Central memory CD8-positive, alpha-beta T cell (primary cell): ENCODE measurements at regions not wholly inside any gene's neighbourhood (a gene's known extent, or its start where the extent isn't known, plus 50 kb on each side); places are given as distances from the start of the nearest gene placed in this dataset.
"Not testable (repeated sequence)": the region's sequence is repeated elsewhere in the genome, so short reads cannot be mapped to it uniquely, and the experiment has no call there.

ENCODE experiments used
- ATAC-seq: fragments of 150-1000 bp; cut with Tn5 transposase; replicated peaks from 2 replicates; pipeline ENCODE4 v1.10.0; 2022; ENCODE audit warnings: mild to moderate bottlenecking, moderate FRiP score, moderate number of reproducible peaks; ENCODE audit not compliant: poor library complexity, severe bottlenecking; ENCODE audit errors: extremely low read depth
- DNase-seq, 2 donors: peaks; one replicate each; pipeline ENCODE4 v3.0.0; 2021; ENCODE audit warnings: low spot score in 2 of 2
- H3K27ac Mint-ChIP-seq: one replicate; pipeline ENCODE4 v1.8.0; 2022; ENCODE audit warnings: low read depth, mild to moderate bottlenecking, moderate library complexity, mixed read lengths
- H3K27me3 Mint-ChIP-seq: one replicate; pipeline ENCODE4 v1.8.0; 2022; ENCODE audit warnings: mixed read lengths
- H3K36me3 Mint-ChIP-seq: one replicate; pipeline ENCODE4 v1.8.0; 2022; ENCODE audit warnings: mild to moderate bottlenecking, moderate library complexity, mixed read lengths; ENCODE audit not compliant: insufficient read depth
- H3K4me1 Mint-ChIP-seq: one replicate; pipeline ENCODE4 v1.8.0; 2022; ENCODE audit warnings: mixed read lengths
- H3K4me3 Mint-ChIP-seq: one replicate; pipeline ENCODE4 v1.8.0; 2022; ENCODE audit warnings: mild to moderate bottlenecking, moderate library complexity, mixed read lengths
- H3K9me3 Mint-ChIP-seq: one replicate; pipeline ENCODE4 v1.8.0; 2022; ENCODE audit warnings: mixed read lengths

DNA sequence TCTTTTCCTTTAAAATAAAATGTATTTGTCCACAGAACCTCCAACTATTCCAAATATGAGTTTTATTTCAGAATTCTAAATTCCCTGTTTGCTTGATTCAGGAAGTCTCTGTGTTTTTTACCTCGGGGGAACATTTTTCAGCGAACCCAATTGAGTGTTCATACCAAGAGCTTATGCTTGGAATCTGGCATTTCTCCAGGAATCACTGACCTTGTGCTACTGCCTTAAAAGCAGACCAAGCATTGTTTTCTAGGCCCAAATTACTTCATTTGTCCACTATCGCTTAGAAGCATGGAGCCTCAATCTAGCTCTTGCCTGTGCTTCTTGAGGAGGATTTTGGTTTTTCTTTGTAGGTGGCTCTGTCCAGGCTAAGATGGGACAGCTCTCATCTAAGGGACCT lies 59.4 kb downstream of the EBLN1 start:
- no peak overlapping the region for H3K27ac Mint-ChIP-seq
- H3K4me3 Mint-ChIP-seq: no peak overlapping the region
- no peaks in the 10 kb centered on the region for H3K9me3 Mint-ChIP-seq
- no peak for ATAC-seq
- no peak for DNase-seq
- no peaks in the 10 kb centered on the region for H3K36me3 Mint-ChIP-seq
- peaks cover 24% of the 10 kb centered on the region for H3K27me3 Mint-ChIP-seq
- H3K4me1 Mint-ChIP-seq: peaks cover 7% of the 10 kb centered on the region

DNA sequence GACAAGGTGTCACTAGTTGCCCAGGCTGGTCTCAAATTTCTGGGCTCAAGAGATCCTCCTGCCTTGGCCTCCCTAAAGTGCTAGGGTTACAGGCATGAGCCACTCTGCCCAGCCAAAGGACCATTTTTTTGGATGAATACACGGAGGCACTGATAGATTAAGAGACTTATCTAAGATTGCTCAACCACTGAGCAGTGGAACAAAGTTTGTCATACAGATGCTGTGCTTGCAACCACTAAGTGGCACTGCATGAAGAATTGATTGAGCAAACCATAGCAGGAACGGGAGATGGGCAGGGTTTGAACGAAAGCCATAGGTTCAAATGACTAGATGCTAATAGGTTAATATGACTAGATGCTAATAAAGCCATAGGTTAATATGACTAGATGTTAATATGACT lies 61.1 kb downstream of the EBLN1 start:
- Mint-ChIP-seq H3K36me3 (no peaks in the 10 kb centered on the region), H3K4me3 (no peak overlapping the region), H3K27me3 (peaks cover 41% of the 10 kb centered on the region), H3K4me1 (peaks cover 7% of the 10 kb centered on the region), H3K27ac (no peak overlapping the region), H3K9me3 (peaks cover 3% of the 10 kb centered on the region)
- ATAC-seq: no peak
- no peak for DNase-seq

DNA sequence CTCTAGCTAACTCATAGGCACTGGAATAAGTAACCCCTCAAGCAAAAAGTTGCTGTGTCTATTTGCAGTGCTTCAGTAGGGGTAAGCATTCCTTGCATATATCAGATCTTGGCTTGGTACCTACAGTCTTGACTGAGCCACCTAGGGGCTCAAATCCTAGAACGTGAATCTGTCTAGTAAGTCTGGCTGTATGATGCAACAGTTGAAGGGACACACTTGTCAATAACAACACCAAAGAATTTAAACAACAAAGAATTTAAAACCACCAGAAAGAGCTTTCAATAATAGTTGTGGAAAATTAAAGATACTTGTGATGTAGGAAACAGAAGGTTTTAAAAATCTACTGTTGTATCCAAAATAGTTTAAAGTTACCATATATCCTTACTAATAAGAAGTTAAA lies 65.4 kb downstream of the EBLN1 start:
- Mint-ChIP-seq H3K9me3 (peaks cover 15% of the 10 kb centered on the region), H3K4me1 (no peaks in the 10 kb centered on the region), H3K36me3 (peaks cover 5% of the 10 kb centered on the region), H3K4me3 (no peak overlapping the region), H3K27me3 (peaks cover 73% of the 10 kb centered on the region), H3K27ac (no peak overlapping the region)
- DNase-seq: no peak
- ATAC-seq: no peak

DNA sequence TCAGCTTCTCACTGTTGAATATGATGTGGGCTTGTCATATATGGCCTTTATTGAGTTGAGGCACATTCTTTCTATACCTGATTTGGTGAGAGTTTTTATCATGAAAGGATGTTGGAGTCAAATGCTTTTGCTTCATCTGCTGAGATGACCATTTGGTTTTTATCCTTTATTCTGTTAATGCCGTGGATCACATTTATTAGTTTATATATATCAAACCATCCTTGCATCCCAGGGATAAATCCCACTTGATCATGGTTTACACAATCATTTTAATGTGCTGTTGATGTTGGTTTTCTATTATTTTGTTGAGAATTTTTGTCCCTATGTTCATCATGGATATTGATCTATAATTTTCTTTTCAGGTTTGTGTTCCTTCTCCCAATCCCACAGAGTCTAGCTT lies 67.0 kb downstream of the EBLN1 start:
- H3K27me3 Mint-ChIP-seq: peaks cover 59% of the 10 kb centered on the region
- no peaks in the 10 kb centered on the region for H3K4me1 Mint-ChIP-seq
- H3K36me3 Mint-ChIP-seq: peaks cover 5% of the 10 kb centered on the region
- no peak for DNase-seq
- ATAC-seq: no peak
- peaks cover 21% of the 10 kb centered on the region for H3K9me3 Mint-ChIP-seq
- no peak overlapping the region for H3K4me3 Mint-ChIP-seq
- H3K27ac Mint-ChIP-seq: no peak overlapping the region

DNA sequence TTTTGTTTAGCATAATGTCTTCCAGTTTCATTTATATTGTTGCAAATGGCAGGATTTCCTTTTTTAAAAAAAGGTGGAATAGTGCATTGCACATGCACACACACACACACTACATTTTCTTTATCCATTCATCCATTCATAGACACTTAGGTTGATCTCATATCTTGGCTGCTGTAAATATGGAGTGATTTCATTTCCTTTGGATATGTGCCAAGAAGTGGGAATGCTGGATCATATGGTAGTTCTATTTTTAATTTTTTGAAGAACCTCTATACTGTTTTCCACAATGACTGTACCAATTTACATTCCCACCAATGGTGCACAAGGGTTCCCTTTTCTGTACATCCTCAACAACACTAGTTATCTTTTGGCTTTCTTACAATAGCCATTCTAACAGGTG lies 68.9 kb downstream of the EBLN1 start:
- ATAC-seq (no peak), DNase-seq (no peak)
- H3K9me3 Mint-ChIP-seq: peaks cover 21% of the 10 kb centered on the region

DNA sequence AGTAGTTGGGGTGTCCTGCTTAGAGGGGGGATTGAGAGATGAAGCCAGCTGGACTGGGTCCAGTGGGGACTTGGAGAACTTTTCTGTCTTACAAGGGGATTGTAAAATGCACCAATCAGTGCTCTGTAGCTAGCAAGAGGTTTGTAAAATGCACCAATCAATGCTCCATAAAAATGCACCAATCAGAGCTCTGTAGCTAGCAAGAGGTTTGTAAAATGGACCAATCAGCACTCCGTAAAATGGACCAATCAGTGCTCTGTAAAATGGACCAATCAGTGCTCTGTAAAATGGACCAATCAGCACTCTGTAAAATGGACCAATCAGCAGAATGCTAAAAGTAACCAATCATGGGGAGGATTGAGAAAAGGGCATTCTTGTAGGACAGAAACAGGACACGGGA lies 71.9 kb downstream of the EBLN1 start:
- H3K27ac Mint-ChIP-seq, ATAC-seq, H3K4me1 Mint-ChIP-seq, DNase-seq, H3K4me3 Mint-ChIP-seq, H3K36me3 Mint-ChIP-seq, H3K9me3 Mint-ChIP-seq: not testable (repeated sequence)
- peaks cover 30% of the 10 kb centered on the region for H3K27me3 Mint-ChIP-seq

More for the DNA sequence above, 68.9 kb downstream of the EBLN1 start:
- H3K4me1 Mint-ChIP-seq: no peaks in the 10 kb centered on the region
- H3K36me3 Mint-ChIP-seq: peaks cover 5% of the 10 kb centered on the region
- H3K4me3 Mint-ChIP-seq: no peak overlapping the region
- H3K27ac Mint-ChIP-seq: no peak overlapping the region
- H3K27me3 Mint-ChIP-seq: peaks cover 54% of the 10 kb centered on the region

DNA sequence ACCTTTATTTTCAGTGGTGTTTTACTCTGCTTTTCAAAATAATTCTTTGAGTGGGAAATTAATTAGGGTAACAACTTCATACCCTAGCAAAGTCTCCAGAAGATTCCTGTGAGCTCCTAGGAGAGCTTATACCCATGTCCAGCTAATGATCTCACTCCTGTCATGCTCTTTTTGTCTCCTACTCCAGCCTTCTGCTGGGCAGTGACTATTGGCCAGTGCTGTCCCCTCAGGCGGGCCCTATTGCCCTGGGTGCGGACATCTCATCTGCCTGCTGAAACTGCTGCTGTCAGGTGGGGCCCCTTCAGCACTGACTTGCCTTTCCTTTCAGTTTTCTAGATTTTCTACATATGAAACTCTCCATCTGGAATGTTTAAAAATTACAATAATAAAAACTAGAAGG lies 80.3 kb downstream of the EBLN1 start:
- Mint-ChIP-seq H3K36me3 (peaks cover 2% of the 10 kb centered on the region), H3K9me3 (no peaks in the 10 kb centered on the region), H3K27me3 (peaks cover 66% of the 10 kb centered on the region), H3K4me3 (no peak overlapping the region), H3K4me1 (peaks cover 6% of the 10 kb centered on the region), H3K27ac (no peak overlapping the region)
- ATAC-seq (no peak), DNase-seq (no peak)

DNA sequence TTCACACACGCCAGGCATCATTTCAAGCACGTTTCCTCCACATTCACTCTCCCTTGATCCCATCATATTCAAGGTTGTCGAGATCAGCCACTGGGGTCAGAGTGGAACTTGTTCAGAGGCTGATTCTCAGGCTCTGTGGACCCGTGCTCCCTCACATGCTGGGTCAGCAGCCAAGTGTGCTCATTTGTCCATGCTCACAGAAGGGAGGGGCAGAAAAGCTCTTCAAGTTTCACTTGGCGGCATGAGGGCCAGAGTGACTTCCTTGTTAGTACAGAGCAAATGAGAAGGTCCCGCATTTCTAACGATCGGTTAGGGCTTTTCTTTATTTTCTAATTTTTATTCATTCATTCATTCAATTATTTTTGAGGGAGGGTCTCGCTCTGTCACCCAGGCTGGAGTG lies 82.2 kb downstream of the EBLN1 start:
- peaks cover 63% of the 10 kb centered on the region for H3K27me3 Mint-ChIP-seq
- H3K4me1 Mint-ChIP-seq: peaks cover 6% of the 10 kb centered on the region
- ATAC-seq: no peak
- no peak for DNase-seq
- H3K4me3 Mint-ChIP-seq: no peak overlapping the region
- no peaks in the 10 kb centered on the region for H3K9me3 Mint-ChIP-seq
- peaks cover 2% of the 10 kb centered on the region for H3K36me3 Mint-ChIP-seq
- H3K27ac Mint-ChIP-seq: no peak overlapping the region

DNA sequence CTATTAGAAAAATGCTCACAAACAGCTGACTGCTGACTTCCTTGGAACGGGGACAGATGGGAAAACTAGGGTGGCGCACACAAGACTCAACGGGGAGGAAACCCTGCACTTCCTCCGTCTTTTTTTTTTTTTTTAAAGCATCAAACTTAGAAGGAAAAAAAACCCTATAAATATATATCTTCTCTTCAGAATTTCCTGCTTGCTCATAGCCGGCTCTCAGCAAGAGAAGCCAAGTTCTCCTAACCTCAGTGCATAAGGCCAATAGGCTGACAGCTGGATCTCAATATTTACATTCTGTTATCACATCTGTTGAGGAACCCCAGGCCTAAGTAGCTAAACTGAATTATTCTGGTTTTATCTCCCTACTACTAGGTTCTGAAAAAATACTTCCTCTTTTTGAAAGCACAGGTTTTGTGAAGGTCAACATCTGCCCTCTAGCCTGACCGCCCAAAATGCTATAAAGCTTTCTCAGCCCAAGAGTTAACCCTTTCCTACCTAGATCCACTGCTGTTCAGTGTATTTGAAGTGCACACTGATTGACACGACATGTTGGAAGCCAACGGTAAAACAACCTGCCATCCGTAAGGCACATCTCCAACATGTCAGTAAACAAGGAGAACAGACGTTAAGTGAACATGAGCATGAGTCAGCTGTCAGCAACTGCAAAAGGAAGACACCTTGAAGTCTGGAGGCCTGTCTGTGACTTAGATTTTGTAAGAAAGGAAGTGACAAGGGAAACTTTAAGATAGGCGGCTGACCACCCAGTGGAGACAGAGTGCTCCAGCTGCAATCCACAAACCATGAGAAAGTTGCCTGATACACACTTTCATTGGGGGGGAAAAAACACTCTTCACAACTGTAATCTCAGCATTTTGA lies 83.8 kb downstream of the EBLN1 start:
- H3K4me1 Mint-ChIP-seq: peaks cover 6% of the 10 kb centered on the region
- ATAC-seq: peak; percentile 19
- H3K36me3 Mint-ChIP-seq: peaks cover 2% of the 10 kb centered on the region
- H3K27ac Mint-ChIP-seq: no peak overlapping the region
- no peak overlapping the region for H3K4me3 Mint-ChIP-seq
- H3K9me3 Mint-ChIP-seq: peaks cover 6% of the 10 kb centered on the region
- peaks cover 62% of the 10 kb centered on the region for H3K27me3 Mint-ChIP-seq
- no peak for DNase-seq

DNA sequence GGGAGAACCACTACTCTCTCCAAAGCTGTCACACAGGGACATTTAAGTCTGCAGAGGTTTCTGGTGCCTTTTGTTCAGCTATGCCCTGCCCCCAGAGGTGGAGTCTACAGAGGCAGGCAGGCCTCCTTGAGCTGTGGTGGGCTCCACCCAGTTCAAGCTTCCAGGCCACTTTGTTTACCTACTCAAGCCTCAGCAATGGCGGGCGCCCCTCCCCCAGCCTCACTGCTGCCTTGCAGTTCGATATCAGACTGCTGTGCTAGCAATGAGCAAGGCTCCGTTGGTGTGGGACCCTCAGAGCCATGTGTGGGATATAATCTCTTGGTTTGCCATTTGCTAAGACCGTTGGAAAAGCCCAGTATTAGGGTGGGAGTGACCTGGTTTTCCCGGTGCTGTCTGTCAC lies 87.0 kb downstream of the EBLN1 start:
- H3K9me3 Mint-ChIP-seq, H3K4me1 Mint-ChIP-seq, H3K36me3 Mint-ChIP-seq, H3K27ac Mint-ChIP-seq, H3K4me3 Mint-ChIP-seq, DNase-seq, ATAC-seq: not testable (repeated sequence)
- H3K27me3 Mint-ChIP-seq: peaks cover 54% of the 10 kb centered on the region

DNA sequence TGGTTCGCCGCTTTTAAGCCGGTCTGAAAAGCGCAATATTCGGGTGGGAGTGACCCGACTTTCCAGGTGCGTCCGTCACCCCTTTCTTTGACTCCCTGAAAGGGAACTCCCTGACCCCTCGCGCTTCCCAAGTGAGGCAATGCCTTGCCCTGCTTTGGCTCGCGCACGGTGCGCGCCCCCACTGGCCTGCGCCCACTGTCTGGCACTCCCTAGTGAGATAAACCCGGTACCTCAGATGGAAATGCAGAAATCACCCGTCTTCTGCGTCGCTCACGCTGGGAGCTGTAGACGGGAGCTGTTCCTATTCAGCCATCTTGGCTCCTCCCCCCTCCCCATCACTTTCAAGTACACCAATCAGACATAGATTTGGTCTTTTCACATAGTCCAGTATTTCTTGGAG lies 88.2 kb downstream of the EBLN1 start:
- H3K36me3 Mint-ChIP-seq, H3K27ac Mint-ChIP-seq, H3K4me3 Mint-ChIP-seq, H3K9me3 Mint-ChIP-seq, DNase-seq, H3K4me1 Mint-ChIP-seq, ATAC-seq: not testable (repeated sequence)
- peaks cover 42% of the 10 kb centered on the region for H3K27me3 Mint-ChIP-seq

DNA sequence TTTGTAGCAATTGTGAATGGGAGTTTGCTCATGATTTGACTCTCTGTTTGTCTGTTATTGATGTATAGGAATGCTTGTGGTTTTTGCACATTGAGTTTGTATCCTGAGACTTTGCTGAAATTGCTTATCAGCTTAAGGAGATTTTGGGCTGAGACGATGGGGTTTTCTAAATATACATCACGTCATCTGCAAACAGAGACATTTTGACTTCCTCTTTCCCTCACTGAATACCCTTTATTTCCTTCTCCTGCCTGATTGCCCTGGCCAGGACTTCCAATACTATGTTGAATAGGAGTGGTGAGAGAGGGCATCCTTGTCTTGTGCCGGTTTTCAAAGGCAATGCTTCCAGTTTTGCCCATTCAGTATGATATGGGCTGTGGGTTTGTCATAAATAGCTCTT lies 96.6 kb downstream of the EBLN1 start:
- H3K4me3 Mint-ChIP-seq, H3K4me1 Mint-ChIP-seq, H3K9me3 Mint-ChIP-seq, H3K36me3 Mint-ChIP-seq, DNase-seq, ATAC-seq, H3K27ac Mint-ChIP-seq: not testable (repeated sequence)
- H3K27me3 Mint-ChIP-seq: peaks cover 54% of the 10 kb centered on the region

DNA sequence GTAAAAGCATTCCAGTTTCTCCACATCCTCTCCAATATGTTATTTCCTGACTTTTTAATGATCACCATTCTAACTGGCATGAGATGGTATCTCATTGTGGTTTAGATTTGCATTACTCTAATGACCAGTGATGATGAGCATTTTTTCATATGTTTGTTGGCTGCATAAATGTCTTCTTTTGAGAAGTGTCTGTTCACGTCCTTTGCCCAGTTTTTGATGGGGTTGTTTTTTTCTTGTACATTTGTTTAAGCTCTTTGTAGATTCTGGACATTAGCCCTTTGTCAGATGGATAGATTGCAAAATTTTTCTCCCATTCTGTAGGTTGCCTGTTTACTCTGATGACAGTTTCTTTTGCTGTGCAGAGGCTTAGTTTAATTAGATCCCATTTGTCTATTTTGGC lies 97.7 kb downstream of the EBLN1 start:
- not testable (repeated sequence) for DNase-seq, H3K4me1 Mint-ChIP-seq, ATAC-seq, H3K27ac Mint-ChIP-seq, H3K9me3 Mint-ChIP-seq, H3K36me3 Mint-ChIP-seq, H3K4me3 Mint-ChIP-seq
- peaks cover 66% of the 10 kb centered on the region for H3K27me3 Mint-ChIP-seq
